A673 (cell line): ENCODE measurements at regions not wholly inside any gene's neighbourhood (a gene's known extent, or its start where the extent isn't known, plus 50 kb on each side); places are given as distances from the start of the nearest gene placed in this dataset.
"Not testable (repeated sequence)": the region's sequence is repeated elsewhere in the genome, so short reads cannot be mapped to it uniquely, and the experiment has no call there.

Source experiments
- BruUV-seq: library from RNA; stranded (reverse); fragments of 400-500 nt; replicated peaks from 2 replicates; lab custom pipeline; 2021; lab: Mats Ljungman, UMichigan
- CTCF ChIA-PET: fragments of 300-600 bp; sonication (Branson Sonifier 250); formaldehyde crosslinking; loops from one replicate; lab custom pipeline; 2022; ENCODE audit warnings: antibody characterized with exemption; lab: Charles Lee
- POLR2A ChIA-PET: fragments of 300-600 bp; sonication (Branson Sonifier 250); formaldehyde crosslinking; loops from one replicate; lab custom pipeline; 2022; ENCODE audit warnings: antibody characterized with exemption; ENCODE audit not compliant: low non-redundant PET; lab: Charles Lee
- DNase-seq: peaks from one replicate; pipeline ENCODE4 v3.0.0-alpha.2; 2015; ENCODE audit warnings: low spot score
- H3K27ac ChIP-seq: fragments of 200-600 bp; sonication (generic); 2 replicates; pipeline ENCODE4 v1.5.1; 2016; ENCODE audit warnings: mixed run types, low read depth, mild to moderate bottlenecking, mixed read lengths, antibody characterized with exemption, low read length; ENCODE audit not compliant: poor library complexity, severe bottlenecking
- H3K27me3 ChIP-seq: fragments of 200-600 bp; sonication (generic); replicated peaks from 2 replicates; pipeline ENCODE4 v1.6.1; 2017; ENCODE audit warnings: mixed run types, low read depth, mild to moderate bottlenecking, mixed read lengths, antibody characterized with exemption, low read length; ENCODE audit not compliant: insufficient read depth, poor library complexity
- H3K36me3 ChIP-seq: fragments of 200-600 bp; sonication (generic); 2 replicates; pipeline ENCODE4 v1.6.1; 2016; ENCODE audit warnings: mixed run types, mild to moderate bottlenecking, mixed read lengths, antibody characterized with exemption, low read length; ENCODE audit not compliant: insufficient read depth, poor library complexity, severe bottlenecking
- H3K4me1 ChIP-seq: fragments of 200-600 bp; sonication (generic); 2 replicates; pipeline ENCODE4 v1.6.1; 2017; ENCODE audit warnings: mixed run types, mild to moderate bottlenecking, mixed read lengths, antibody characterized with exemption, low read length; ENCODE audit not compliant: insufficient read depth, poor library complexity, severe bottlenecking
- H3K4me3 ChIP-seq: fragments of 200-600 bp; sonication (generic); 2 replicates; pipeline ENCODE4 v1.5.1; 2016; ENCODE audit warnings: low read depth, mixed run types, mild to moderate bottlenecking, mixed read lengths, low read length; ENCODE audit not compliant: poor library complexity, severe bottlenecking
- H3K9me3 ChIP-seq: fragments of 200-600 bp; sonication (generic); 2 replicates; pipeline ENCODE4 v1.6.1; 2016; ENCODE audit warnings: mixed run types, low read depth, mild to moderate bottlenecking, mixed read lengths, antibody characterized with exemption, low read length; ENCODE audit not compliant: poor library complexity, severe bottlenecking
- EZH2 ChIP-seq: fragments of 200-600 bp; sonication (generic); IDR thresholded peaks from 2 replicates; pipeline ENCODE4 v1.6.1; 2017; ENCODE audit warnings: borderline replicate concordance, low read depth, mild to moderate bottlenecking, mixed read lengths, antibody characterized with exemption, low read length; ENCODE audit not compliant: poor library complexity, severe bottlenecking
- intact Hi-C: fragments of 100-400 bp; cut with micrococcal nuclease; formaldehyde crosslinking; loops from one replicate; pipeline ENCODE4 v1.10.0; 2022; ENCODE audit not compliant: unreplicated experiment
- TF ChIP-seq, protein P1 (sequence below): fragments of 300-800, 200-600 bp; sonication (generic); conservative IDR thresholded peaks from 2 replicates; pipeline ENCODE4 v1.5.1; 2017; ENCODE audit warnings: low read depth, mild to moderate bottlenecking, antibody characterized with exemption, low read length, moderate library complexity, mixed read lengths

DNA sequence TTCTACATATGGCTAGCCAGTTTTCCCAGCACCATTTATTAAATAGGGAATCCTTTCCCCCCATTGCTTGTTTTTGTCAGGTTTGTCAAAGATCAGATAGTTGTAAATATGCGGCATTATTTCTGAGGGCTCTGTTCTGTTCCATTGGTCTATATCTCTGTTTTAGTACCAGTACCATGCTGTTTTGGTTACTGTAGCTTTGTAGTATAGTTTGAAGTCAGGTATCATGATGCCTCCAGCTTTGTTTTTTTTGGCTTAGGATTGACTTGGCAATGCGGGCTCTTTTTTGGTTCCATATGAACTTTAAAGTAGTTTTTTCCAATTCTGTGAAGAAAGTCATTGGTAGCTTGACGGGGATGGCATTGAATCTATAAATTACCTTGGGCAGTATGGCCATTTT is 60.0 kb upstream of the GPC3 start:
- POLR2A ChIA-PET, DNase-seq, CTCF ChIA-PET: not testable (repeated sequence)

DNA sequence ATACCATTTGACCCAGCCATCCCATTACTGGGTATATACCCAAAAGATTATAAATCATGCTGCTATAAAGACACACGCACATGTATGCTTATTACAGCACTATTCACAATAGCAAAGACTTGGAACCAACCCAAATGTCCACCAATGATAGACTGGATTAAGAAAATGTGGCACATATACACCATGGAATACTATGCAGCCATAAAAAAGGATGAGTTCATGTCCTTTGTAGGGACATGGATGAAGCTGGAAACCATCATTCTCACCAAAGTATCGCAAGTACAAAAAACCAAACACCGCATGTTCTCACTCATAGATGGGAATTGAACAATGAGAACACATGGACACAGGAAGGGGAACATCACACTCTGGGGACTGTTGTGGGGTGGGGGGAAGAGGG is 81.7 kb upstream of the GPC3 start:
- CTCF ChIA-PET, H3K36me3 ChIP-seq, BruUV-seq, DNase-seq, H3K4me3 ChIP-seq, intact Hi-C loops, H3K4me1 ChIP-seq, H3K27me3 ChIP-seq, H3K9me3 ChIP-seq, POLR2A ChIA-PET, H3K27ac ChIP-seq: not testable (repeated sequence)

More for the DNA sequence above, 60.0 kb upstream of the GPC3 start:
- H3K4me1 ChIP-seq, H3K36me3 ChIP-seq, BruUV-seq, H3K9me3 ChIP-seq, H3K27me3 ChIP-seq, intact Hi-C loops, H3K4me3 ChIP-seq, H3K27ac ChIP-seq: not testable (repeated sequence)

DNA sequence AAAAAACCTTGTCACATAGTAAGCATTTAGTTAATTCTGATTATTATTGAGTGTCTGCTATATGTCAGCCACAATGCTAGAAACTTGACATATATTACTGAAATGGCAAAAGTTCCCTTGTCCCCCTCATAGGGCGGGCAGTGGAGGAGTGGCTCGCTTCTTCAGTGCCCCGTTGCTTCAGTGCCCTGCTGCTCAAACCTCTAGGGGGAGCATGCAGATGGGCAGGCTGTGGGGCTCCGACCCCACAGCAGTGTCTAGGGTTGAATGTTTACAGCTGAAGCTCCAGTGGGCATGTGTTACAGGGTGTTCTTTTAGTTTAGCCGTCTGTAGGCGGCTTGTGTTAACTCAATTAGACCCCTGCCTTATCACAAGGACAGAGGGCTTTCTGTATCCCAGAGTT is 86.5 kb upstream of the GPC3 start:
- H3K27me3 ChIP-seq, H3K4me3 ChIP-seq, H3K36me3 ChIP-seq, H3K4me1 ChIP-seq, H3K9me3 ChIP-seq, BruUV-seq, DNase-seq, intact Hi-C loops, POLR2A ChIA-PET, CTCF ChIA-PET, H3K27ac ChIP-seq: not testable (repeated sequence)
- TF ChIP-seq, protein P1, sequence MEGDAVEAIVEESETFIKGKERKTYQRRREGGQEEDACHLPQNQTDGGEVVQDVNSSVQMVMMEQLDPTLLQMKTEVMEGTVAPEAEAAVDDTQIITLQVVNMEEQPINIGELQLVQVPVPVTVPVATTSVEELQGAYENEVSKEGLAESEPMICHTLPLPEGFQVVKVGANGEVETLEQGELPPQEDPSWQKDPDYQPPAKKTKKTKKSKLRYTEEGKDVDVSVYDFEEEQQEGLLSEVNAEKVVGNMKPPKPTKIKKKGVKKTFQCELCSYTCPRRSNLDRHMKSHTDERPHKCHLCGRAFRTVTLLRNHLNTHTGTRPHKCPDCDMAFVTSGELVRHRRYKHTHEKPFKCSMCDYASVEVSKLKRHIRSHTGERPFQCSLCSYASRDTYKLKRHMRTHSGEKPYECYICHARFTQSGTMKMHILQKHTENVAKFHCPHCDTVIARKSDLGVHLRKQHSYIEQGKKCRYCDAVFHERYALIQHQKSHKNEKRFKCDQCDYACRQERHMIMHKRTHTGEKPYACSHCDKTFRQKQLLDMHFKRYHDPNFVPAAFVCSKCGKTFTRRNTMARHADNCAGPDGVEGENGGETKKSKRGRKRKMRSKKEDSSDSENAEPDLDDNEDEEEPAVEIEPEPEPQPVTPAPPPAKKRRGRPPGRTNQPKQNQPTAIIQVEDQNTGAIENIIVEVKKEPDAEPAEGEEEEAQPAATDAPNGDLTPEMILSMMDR, result 0 out of 2 replicates have a peak, but pooled peaks have one; percentile 13

DNA sequence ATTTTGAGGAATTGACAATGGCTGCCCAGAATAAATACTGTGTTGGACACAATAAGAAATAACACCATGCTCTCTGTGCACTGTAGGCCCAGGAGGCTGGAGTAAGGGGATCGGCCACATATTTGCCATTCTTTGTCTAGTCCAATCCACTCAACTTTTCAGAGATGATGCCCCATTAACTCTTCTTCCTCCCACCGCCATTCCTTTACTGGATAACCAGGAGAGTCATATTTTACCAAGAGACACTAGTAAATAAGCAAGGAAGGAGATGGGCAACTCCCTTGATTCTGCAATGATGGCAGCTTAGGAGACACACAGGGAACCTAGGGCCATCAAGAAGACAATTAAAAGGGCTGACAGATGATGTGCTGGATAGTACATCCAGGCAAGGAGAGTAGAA is 87.9 kb upstream of the GPC3 start:
- CTCF ChIA-PET, result no interaction called here
- no peaks in the 10 kb centered on the region for H3K27me3 ChIP-seq
- no peak for DNase-seq
- intact Hi-C loops, result no loop called here
- no peaks in the 10 kb centered on the region for H3K36me3 ChIP-seq
- no peak overlapping the region for H3K27ac ChIP-seq
- no peaks in the 10 kb centered on the region for H3K9me3 ChIP-seq
- TF ChIP-seq EZH2, result no peak
- TF ChIP-seq, protein P1, result no peak
- POLR2A ChIA-PET, result no interaction called here
- no peaks in the 10 kb centered on the region for H3K4me1 ChIP-seq
- no peak overlapping the region for H3K4me3 ChIP-seq
- no TSS peak for BruUV-seq
